Fibroblast of lung (primary cell): ENCODE measurements at regions not wholly inside any gene's neighbourhood (a gene's known extent, or its start where the extent isn't known, plus 50 kb on each side); places are given as distances from the start of the nearest gene placed in this dataset.

Experiments used
- EZH2 ChIP-seq: IDR thresholded peaks from 2 replicates; pipeline ENCODE4 v1.5.1; 2012; ENCODE audit warnings: low read length, control low read depth, mild to moderate bottlenecking; ENCODE audit errors: missing control alignments
- TF ChIP-seq, protein P1 (sequence below), 2 donors: IDR thresholded peaks in 1 of 2; conservative IDR thresholded peaks in 1 of 2; 1 replicate in 1 of 2; 2 replicates in 1 of 2; pipeline ENCODE4 v1.5.1; 2011 to 2012; ENCODE audit warnings: low read length in 2 of 2, control low read depth in 1 of 2, inconsistent platforms in 1 of 2, low read depth in 1 of 2, mild to moderate bottlenecking in 1 of 2

DNA sequence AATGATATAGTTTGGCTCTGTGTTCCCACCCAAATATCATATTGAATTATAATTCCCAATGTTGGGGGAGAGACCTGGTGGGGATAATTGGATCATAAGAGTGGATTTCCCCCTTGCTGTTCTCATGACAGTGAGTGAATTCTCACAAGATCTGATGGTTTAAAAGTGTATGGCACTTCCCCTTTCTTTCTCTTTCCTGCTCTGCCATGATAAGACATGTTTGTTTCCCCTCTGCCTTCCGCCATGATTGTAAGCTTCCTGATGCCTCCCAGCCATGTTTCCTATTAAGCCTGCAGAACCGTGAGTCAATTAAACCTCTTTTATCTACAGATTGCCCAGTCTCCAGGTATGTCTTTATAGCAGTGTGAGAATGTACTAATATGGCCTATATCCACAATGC, 126.7 kb upstream of the GMNC start:
- TF ChIP-seq, protein P1, sequence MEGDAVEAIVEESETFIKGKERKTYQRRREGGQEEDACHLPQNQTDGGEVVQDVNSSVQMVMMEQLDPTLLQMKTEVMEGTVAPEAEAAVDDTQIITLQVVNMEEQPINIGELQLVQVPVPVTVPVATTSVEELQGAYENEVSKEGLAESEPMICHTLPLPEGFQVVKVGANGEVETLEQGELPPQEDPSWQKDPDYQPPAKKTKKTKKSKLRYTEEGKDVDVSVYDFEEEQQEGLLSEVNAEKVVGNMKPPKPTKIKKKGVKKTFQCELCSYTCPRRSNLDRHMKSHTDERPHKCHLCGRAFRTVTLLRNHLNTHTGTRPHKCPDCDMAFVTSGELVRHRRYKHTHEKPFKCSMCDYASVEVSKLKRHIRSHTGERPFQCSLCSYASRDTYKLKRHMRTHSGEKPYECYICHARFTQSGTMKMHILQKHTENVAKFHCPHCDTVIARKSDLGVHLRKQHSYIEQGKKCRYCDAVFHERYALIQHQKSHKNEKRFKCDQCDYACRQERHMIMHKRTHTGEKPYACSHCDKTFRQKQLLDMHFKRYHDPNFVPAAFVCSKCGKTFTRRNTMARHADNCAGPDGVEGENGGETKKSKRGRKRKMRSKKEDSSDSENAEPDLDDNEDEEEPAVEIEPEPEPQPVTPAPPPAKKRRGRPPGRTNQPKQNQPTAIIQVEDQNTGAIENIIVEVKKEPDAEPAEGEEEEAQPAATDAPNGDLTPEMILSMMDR (conservative IDR thresholded peaks at IDR 0.05 in 1 of 2, IDR thresholded peaks at IDR 0.05 in 1 of 2; ENCODE audit: low read depth in 1 of 2, low read length in 2 of 2) = no peak
- no peak for TF ChIP-seq EZH2
